NCI-H226 (cell line): ENCODE measurements at regions not wholly inside any gene's neighbourhood (a gene's known extent, or its start where the extent isn't known, plus 50 kb on each side); places are given as distances from the start of the nearest gene placed in this dataset.
A peak's percentile ranks its signal among the peaks of the same experiment; 100 is the strongest.
"Not testable (repeated sequence)": the region's sequence is repeated elsewhere in the genome, so short reads cannot be mapped to it uniquely, and the experiment has no call there.

Experiments used
- DNase-seq: peaks from one replicate; pipeline ENCODE4 v3.0.0-alpha.2; 2015

- DNase-seq, result not testable (repeated sequence)
Measured at GRCh38 chr4:38338939-38339338, 325.1 kb upstream of the KLF3 start.

GRCh38 chr4:38343608-38344007, 320.4 kb upstream of the KLF3 start:
- no peak for DNase-seq

GRCh38 chr4:38344929-38345328, 319.1 kb upstream of the KLF3 start:
- DNase-seq, result no peak

- no peak for DNase-seq
Measured at GRCh38 chr4:38347251-38347650, 316.7 kb upstream of the KLF3 start.

GRCh38 chr4:38354421-38354820, 309.6 kb upstream of the KLF3 start:
- no peak for DNase-seq

GRCh38 chr4:38354872-38355271, 309.1 kb upstream of the KLF3 start:
- DNase-seq, result no peak

- no peak for DNase-seq
Measured at GRCh38 chr4:38356686-38357085, 307.3 kb upstream of the KLF3 start.

GRCh38 chr4:38357546-38357945, 306.5 kb upstream of the KLF3 start:
- DNase-seq, result no peak

GRCh38 chr4:38359113-38359512, 304.9 kb upstream of the KLF3 start:
- DNase-seq, result no peak

GRCh38 chr4:38360201-38360600, 303.8 kb upstream of the KLF3 start:
- DNase-seq, result no peak

GRCh38 chr4:38364383-38364963, 299.5 kb upstream of the KLF3 start:
- DNase-seq, result no peak

GRCh38 chr4:38365261-38365660, 298.7 kb upstream of the KLF3 start:
- DNase-seq, result no peak

GRCh38 chr4:38365748-38366310, 298.2 kb upstream of the KLF3 start:
- no peak for DNase-seq

- DNase-seq, result no peak
Measured at GRCh38 chr4:38366456-38366855, 297.5 kb upstream of the KLF3 start.

GRCh38 chr4:38366997-38367396, 297.0 kb upstream of the KLF3 start:
- peak; percentile 27 for DNase-seq

GRCh38 chr4:38367642-38368174, 296.3 kb upstream of the KLF3 start:
- no peak for DNase-seq

- DNase-seq, result peak; percentile 84
Measured at GRCh38 chr4:38368613-38369012, 295.4 kb upstream of the KLF3 start.

- DNase-seq, result peak; percentile 84
Measured at GRCh38 chr4:38371391-38371851, 292.6 kb upstream of the KLF3 start.

- no peak for DNase-seq
Measured at GRCh38 chr4:38373375-38373774, 290.6 kb upstream of the KLF3 start.

- no peak for DNase-seq
Measured at GRCh38 chr4:38377195-38377594, 286.8 kb upstream of the KLF3 start.

GRCh38 chr4:38378478-38378877, 285.5 kb upstream of the KLF3 start:
- DNase-seq, result no peak

GRCh38 chr4:38381788-38382187, 282.2 kb upstream of the KLF3 start:
- no peak for DNase-seq

GRCh38 chr4:38382520-38382919, 281.5 kb upstream of the KLF3 start:
- no peak for DNase-seq

GRCh38 chr4:38383646-38384121, 280.3 kb upstream of the KLF3 start:
- DNase-seq, result peak; percentile 36
